ENCODE measurements at regions not wholly inside any gene's neighbourhood (a gene's known extent, or its start where the extent isn't known, plus 50 kb on each side); places are given as distances from the start of the nearest gene placed in this dataset.

- peaks cover 2% of the 10 kb centered on the region for H3K27me3 ChIP-seq (ENCODE audit: control insufficient read depth, insufficient read depth, low read length)
- H3K4me3 ChIP-seq (ENCODE audit: low read length) = no peak overlapping the region
- H3K9me3 ChIP-seq (ENCODE audit: control insufficient read depth, low read depth, low read length) = no peaks in the 10 kb centered on the region
- 89% methylated on average over 3 of the region's 5 CpGs for WGBS (ENCODE audit: insufficient coverage, low lambda C conversion rate)
- no peaks in the 10 kb centered on the region for H3K36me3 ChIP-seq (ENCODE audit: control insufficient read depth, insufficient read depth, low read length)
- H3K27ac ChIP-seq (ENCODE audit: low read length) = no peak overlapping the region
- DNase-seq = no peak
- H3K4me1 ChIP-seq (ENCODE audit: control insufficient read depth, insufficient read depth, low read length) = no peaks in the 10 kb centered on the region
Observed at GRCh38 chr2:37555457-37555856, 116.0 kb downstream of the CDC42EP3 start.

GRCh38 chr2:37556256-37556655 is 115.2 kb downstream of the CDC42EP3 start:
- Histone ChIP-seq H3K27ac (ENCODE audit: low read length) (no peak overlapping the region), H3K27me3 (ENCODE audit: control insufficient read depth, insufficient read depth, low read length) (peaks cover 2% of the 10 kb centered on the region), H3K4me1 (ENCODE audit: control insufficient read depth, insufficient read depth, low read length) (no peaks in the 10 kb centered on the region), H3K4me3 (ENCODE audit: low read length) (no peak overlapping the region), H3K9me3 (ENCODE audit: control insufficient read depth, low read depth, low read length) (no peaks in the 10 kb centered on the region), H3K36me3 (ENCODE audit: control insufficient read depth, insufficient read depth, low read length) (no peaks in the 10 kb centered on the region)
- WGBS (ENCODE audit: insufficient coverage, low lambda C conversion rate) = 100% methylated on average over 2 of the region's 3 CpGs
- no peak for DNase-seq

GRCh38 chr2:37558623-37559022 is 112.8 kb downstream of the CDC42EP3 start:
- no peak for DNase-seq
- no peaks in the 10 kb centered on the region for H3K36me3 ChIP-seq (ENCODE audit: control insufficient read depth, insufficient read depth, low read length)
- H3K27ac ChIP-seq (ENCODE audit: low read length) = no peak overlapping the region
- no peaks in the 10 kb centered on the region for H3K9me3 ChIP-seq (ENCODE audit: control insufficient read depth, low read depth, low read length)
- peaks cover 2% of the 10 kb centered on the region for H3K27me3 ChIP-seq (ENCODE audit: control insufficient read depth, insufficient read depth, low read length)
- H3K4me1 ChIP-seq (ENCODE audit: control insufficient read depth, insufficient read depth, low read length) = no peaks in the 10 kb centered on the region
- WGBS (ENCODE audit: insufficient coverage, low lambda C conversion rate) = no CpG with 5 or more reads among the region's 1 CpG
- H3K4me3 ChIP-seq (ENCODE audit: low read length) = no peak overlapping the region

GRCh38 chr2:37560241-37560848 is 111.1 kb downstream of the CDC42EP3 start:
- no peak for DNase-seq
- WGBS (ENCODE audit: insufficient coverage, low lambda C conversion rate) = no CpG with 5 or more reads among the region's 5 CpGs
- no peaks in the 10 kb centered on the region for H3K9me3 ChIP-seq (ENCODE audit: control insufficient read depth, low read depth, low read length)
- no peak overlapping the region for H3K4me3 ChIP-seq (ENCODE audit: low read length)
- H3K27ac ChIP-seq (ENCODE audit: low read length) = no peak overlapping the region
- H3K36me3 ChIP-seq (ENCODE audit: control insufficient read depth, insufficient read depth, low read length) = no peaks in the 10 kb centered on the region
- H3K27me3 ChIP-seq (ENCODE audit: control insufficient read depth, insufficient read depth, low read length) = no peaks in the 10 kb centered on the region
- no peaks in the 10 kb centered on the region for H3K4me1 ChIP-seq (ENCODE audit: control insufficient read depth, insufficient read depth, low read length)

DNA sequence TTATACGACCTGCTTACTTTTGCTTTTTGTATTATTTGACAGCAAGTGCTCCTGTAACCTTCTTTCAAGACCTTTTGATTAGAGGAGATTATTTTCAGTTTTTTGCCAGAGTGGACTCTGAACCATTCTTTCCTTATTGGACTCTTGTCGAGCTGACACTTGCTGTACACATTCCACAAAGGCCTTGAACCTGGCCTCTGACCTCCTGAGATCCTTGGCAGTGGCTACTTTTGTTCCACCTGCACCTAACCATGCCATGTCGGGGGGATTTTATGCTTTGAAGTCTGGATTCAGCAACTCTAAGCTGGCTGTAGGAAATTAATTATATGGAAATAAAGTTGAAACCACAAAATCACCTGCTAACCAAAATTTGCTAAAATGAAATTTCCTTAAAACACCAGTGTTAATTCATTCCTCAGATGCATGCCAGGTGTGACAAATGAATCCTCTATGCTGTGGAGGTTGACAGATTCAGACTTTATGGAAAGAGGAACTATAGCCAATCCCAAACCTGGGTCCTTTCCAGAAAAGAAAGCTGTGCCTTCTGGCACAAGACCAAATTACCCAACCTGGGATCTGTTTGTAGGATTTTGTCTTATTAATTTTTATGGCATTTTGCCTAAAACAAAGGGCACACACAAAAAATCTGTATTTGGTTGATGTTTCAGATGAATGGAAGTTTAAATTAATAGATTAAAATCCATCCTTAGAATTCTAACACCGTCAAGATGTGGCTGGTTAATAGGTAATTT is 110.4 kb downstream of the CDC42EP3 start:
- H3K27ac ChIP-seq (ENCODE audit: low read length) = no peak overlapping the region
- 86% methylated on average over 3 of the region's 4 CpGs for WGBS (ENCODE audit: insufficient coverage, low lambda C conversion rate)
- H3K9me3 ChIP-seq (ENCODE audit: control insufficient read depth, low read depth, low read length) = no peaks in the 10 kb centered on the region
- H3K4me3 ChIP-seq (ENCODE audit: low read length) = no peak overlapping the region
- DNase-seq = no peak
- no peaks in the 10 kb centered on the region for H3K36me3 ChIP-seq (ENCODE audit: control insufficient read depth, insufficient read depth, low read length)
- no peaks in the 10 kb centered on the region for H3K27me3 ChIP-seq (ENCODE audit: control insufficient read depth, insufficient read depth, low read length)
- no peaks in the 10 kb centered on the region for H3K4me1 ChIP-seq (ENCODE audit: control insufficient read depth, insufficient read depth, low read length)

DNA sequence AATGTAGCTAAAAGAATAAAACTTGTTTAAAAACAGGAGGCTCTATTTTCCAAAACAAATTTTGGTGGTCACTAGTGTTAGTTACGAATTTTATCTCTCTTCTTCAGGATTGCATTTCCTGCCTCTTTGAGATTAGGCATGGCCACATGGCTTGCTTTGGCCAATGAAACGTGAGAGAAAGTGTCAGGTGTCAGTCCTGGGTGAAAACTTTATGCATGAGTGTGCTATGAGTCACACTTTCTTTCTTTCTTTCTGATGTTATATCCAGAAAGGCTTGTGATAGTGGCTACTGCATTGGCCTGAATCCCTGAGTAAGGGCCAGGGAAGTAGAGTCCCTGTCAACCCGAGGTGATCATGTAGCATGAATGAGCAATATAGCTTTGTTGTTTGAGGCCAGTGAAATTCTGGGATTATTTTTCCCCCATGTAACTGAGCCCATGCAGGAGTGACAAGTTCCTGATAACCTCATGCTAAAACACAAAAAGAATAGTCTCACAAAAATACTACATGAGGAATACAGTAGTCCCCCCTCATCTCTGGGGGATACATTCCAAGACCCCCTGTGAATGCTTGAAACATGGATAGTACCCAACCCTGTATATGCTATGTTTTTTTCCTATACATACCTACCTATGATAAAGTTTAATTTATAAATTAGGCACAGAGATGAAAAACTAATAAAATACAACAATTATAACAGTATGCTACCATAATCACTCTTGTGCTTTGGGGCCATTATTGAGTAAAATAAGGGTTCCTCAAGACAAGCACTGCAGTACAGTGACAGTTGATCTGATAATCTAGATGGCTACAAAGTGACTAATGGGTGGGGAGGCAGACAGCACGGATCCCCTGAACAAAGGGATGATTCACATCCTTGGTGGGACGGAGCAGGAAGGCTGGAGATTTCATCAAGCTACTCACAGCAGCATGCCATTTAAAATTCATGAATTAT is 109.5 kb downstream of the CDC42EP3 start:
- no peaks in the 10 kb centered on the region for H3K9me3 ChIP-seq (ENCODE audit: control insufficient read depth, low read depth, low read length)
- no peaks in the 10 kb centered on the region for H3K4me1 ChIP-seq (ENCODE audit: control insufficient read depth, insufficient read depth, low read length)
- H3K36me3 ChIP-seq (ENCODE audit: control insufficient read depth, insufficient read depth, low read length) = no peaks in the 10 kb centered on the region
- WGBS (ENCODE audit: insufficient coverage, low lambda C conversion rate) = 67% methylated on average over 1 of the region's 5 CpGs
- H3K27ac ChIP-seq (ENCODE audit: low read length) = no peak overlapping the region
- no peak overlapping the region for H3K4me3 ChIP-seq (ENCODE audit: low read length)
- H3K27me3 ChIP-seq (ENCODE audit: control insufficient read depth, insufficient read depth, low read length) = no peaks in the 10 kb centered on the region
- no peak for DNase-seq

DNA sequence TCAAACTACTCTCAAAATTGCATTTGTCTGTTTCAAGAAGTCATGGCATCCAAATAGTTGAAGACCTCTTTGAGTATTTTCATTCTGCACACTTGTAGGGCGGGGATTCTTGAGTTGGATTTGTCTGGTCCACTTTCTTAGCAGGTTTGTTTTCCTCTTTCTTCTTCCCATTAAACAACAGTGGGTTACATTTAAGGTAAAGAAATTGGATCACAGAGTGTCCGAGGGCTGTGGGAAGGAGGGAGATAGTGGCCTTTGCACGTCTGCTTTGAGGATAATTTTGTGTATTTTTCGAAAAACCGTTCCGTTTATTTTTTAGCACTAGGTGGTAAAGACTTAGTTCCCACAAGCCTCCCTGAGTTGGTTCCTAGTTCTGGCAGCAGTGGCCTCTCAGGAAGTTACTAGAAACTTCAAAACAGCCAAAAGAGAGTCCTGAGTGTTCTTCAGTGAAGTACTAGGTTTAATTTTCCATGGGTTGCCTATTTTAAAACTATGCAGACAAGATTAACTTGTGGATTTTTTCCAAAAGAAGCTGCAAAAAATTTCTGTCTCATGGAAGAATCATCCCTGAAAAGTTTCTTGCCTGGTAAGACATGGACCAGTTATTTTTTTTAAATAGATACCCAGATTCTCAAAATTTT is 107.9 kb downstream of the CDC42EP3 start:
- H3K27ac ChIP-seq (ENCODE audit: low read length) = no peak overlapping the region
- no CpG with 5 or more reads among the region's 6 CpGs for WGBS (ENCODE audit: insufficient coverage, low lambda C conversion rate)
- H3K4me1 ChIP-seq (ENCODE audit: control insufficient read depth, insufficient read depth, low read length) = no peaks in the 10 kb centered on the region
- H3K9me3 ChIP-seq (ENCODE audit: control insufficient read depth, low read depth, low read length) = no peaks in the 10 kb centered on the region
- DNase-seq = no peak
- H3K27me3 ChIP-seq (ENCODE audit: control insufficient read depth, insufficient read depth, low read length) = no peaks in the 10 kb centered on the region
- no peak overlapping the region for H3K4me3 ChIP-seq (ENCODE audit: low read length)
- no peaks in the 10 kb centered on the region for H3K36me3 ChIP-seq (ENCODE audit: control insufficient read depth, insufficient read depth, low read length)

- no peaks in the 10 kb centered on the region for H3K27me3 ChIP-seq (ENCODE audit: control insufficient read depth, insufficient read depth, low read length)
- DNase-seq = no peak
- 71% methylated on average over 1 of the region's 7 CpGs for WGBS (ENCODE audit: insufficient coverage, low lambda C conversion rate)
- H3K27ac ChIP-seq (ENCODE audit: low read length) = no peak overlapping the region
- no peaks in the 10 kb centered on the region for H3K9me3 ChIP-seq (ENCODE audit: control insufficient read depth, low read depth, low read length)
- H3K36me3 ChIP-seq (ENCODE audit: control insufficient read depth, insufficient read depth, low read length) = no peaks in the 10 kb centered on the region
- no peak overlapping the region for H3K4me3 ChIP-seq (ENCODE audit: low read length)
- H3K4me1 ChIP-seq (ENCODE audit: control insufficient read depth, insufficient read depth, low read length) = no peaks in the 10 kb centered on the region
Observed at GRCh38 chr2:37564356-37564755, 107.1 kb downstream of the CDC42EP3 start.

- Histone ChIP-seq H3K36me3 (ENCODE audit: control insufficient read depth, insufficient read depth, low read length) (no peaks in the 10 kb centered on the region), H3K27me3 (ENCODE audit: control insufficient read depth, insufficient read depth, low read length) (no peaks in the 10 kb centered on the region), H3K4me1 (ENCODE audit: control insufficient read depth, insufficient read depth, low read length) (no peaks in the 10 kb centered on the region), H3K4me3 (ENCODE audit: low read length) (no peak overlapping the region), H3K27ac (ENCODE audit: low read length) (no peak overlapping the region), H3K9me3 (ENCODE audit: control insufficient read depth, low read depth, low read length) (no peaks in the 10 kb centered on the region)
- no peak for DNase-seq
- no CpG with 5 or more reads among the region's 5 CpGs for WGBS (ENCODE audit: insufficient coverage, low lambda C conversion rate)
Observed at GRCh38 chr2:37566517-37566981, 104.9 kb downstream of the CDC42EP3 start.

DNA sequence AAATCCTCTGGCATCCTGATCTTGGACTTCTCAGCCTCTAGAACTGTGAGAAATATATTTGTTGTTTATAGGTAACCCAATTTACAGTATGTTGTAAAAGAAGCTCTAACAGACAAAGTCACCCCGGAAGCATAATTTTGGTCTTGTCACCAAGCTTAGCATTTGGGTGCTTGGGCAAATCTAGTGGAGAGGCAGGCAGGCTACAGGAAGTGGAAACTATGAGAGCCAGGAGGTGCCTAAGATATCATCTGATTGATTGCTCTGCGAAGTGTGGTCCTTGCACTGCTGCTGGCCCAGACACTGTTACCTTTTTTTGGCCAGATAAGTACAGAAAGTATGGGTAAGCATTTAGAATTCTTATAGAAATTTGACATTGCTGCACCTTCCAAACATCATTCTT is 102.9 kb downstream of the CDC42EP3 start:
- WGBS (ENCODE audit: insufficient coverage, low lambda C conversion rate) = no CpG with 5 or more reads among the region's 2 CpGs
- H3K36me3 ChIP-seq (ENCODE audit: control insufficient read depth, insufficient read depth, low read length) = no peaks in the 10 kb centered on the region
- no peaks in the 10 kb centered on the region for H3K4me1 ChIP-seq (ENCODE audit: control insufficient read depth, insufficient read depth, low read length)
- DNase-seq = no peak
- no peaks in the 10 kb centered on the region for H3K27me3 ChIP-seq (ENCODE audit: control insufficient read depth, insufficient read depth, low read length)
- no peak overlapping the region for H3K27ac ChIP-seq (ENCODE audit: low read length)
- H3K4me3 ChIP-seq (ENCODE audit: low read length) = no peak overlapping the region
- H3K9me3 ChIP-seq (ENCODE audit: control insufficient read depth, low read depth, low read length) = no peaks in the 10 kb centered on the region

All from large intestine (tissue), 3 donors.